ENCODE measurements at regions not wholly inside any gene's neighbourhood (a gene's known extent, or its start where the extent isn't known, plus 50 kb on each side); places are given as distances from the start of the nearest gene placed in this dataset.

DNA sequence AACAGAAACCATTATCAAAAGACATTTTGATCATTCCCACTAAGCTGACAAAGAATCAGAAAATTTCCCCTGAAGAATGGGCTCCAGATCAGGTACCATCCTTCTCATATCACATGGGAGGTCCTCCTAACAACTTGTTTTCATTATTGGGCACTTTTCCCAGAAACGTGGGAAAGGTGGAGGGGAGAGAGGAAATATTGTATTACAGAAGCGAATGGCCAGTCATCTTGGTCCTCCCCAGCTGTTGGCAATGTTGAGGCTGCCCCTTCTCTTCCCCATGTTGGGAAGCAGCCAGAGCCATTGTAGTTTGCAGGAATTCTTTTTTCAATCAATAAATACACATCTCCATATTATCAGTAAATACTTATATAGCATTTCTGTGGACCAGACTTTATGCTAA lies 126.2 kb upstream of the ZNF608 start:
- TF ChIP-seq, protein P1, sequence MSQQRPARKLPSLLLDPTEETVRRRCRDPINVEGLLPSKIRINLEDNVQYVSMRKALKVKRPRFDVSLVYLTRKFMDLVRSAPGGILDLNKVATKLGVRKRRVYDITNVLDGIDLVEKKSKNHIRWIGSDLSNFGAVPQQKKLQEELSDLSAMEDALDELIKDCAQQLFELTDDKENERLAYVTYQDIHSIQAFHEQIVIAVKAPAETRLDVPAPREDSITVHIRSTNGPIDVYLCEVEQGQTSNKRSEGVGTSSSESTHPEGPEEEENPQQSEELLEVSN (IDR thresholded peaks at IDR 0.05; ENCODE audit: borderline replicate concordance, low read depth), result no peak
- DNase-seq (ENCODE audit: low read depth in 1 of 2, low spot score in 1 of 2) (no peak), FAIRE-seq (no peak), ATAC-seq (no peak)
- Histone ChIP-seq H3K4me3 (no peak overlapping the region), H3K4me1 (no peaks in the 10 kb centered on the region), H3K9me3 (no peaks in the 10 kb centered on the region), H3K4me2 (no peak overlapping the region), H3K27ac (no peak overlapping the region)
- WGBS (ENCODE audit: missing lambda C conversion rate), result 42% methylated on average over 2 of the region's 2 CpGs
- ChIA-PET POLR2A (no interaction called here), CTCF (no interaction called here)

- FAIRE-seq (no peak), DNase-seq (ENCODE audit: low read depth in 1 of 2, low spot score in 1 of 2) (no peak)
- POLR2A ChIA-PET, result no interaction called here
These were observed 126.7 kb upstream of the ZNF608 start for GRCh38 chr5:124873188-124873587.

More at GRCh38 chr5:124873188-124873587, 126.7 kb upstream of the ZNF608 start:
- Histone ChIP-seq H3K4me2 (no peak overlapping the region), H3K9me3 (no peaks in the 10 kb centered on the region), H3K4me3 (no peak overlapping the region), H3K27ac (no peak overlapping the region), H3K4me1 (no peaks in the 10 kb centered on the region)
- CTCF ChIA-PET, result no interaction called here
- no peak for ATAC-seq
- TF ChIP-seq ZSCAN20 (CRISPR knock-in tag; IDR thresholded peaks at IDR 0.05) (no peak), FOSL2 (IDR thresholded peaks at IDR 0.05) (no peak), FOSL2 (CRISPR knock-in tag; IDR thresholded peaks at IDR 0.05) (no peak), SREBF2 (IDR thresholded peaks at IDR 0.05) (no peak), RAD21 (conservative IDR thresholded peaks at IDR 0.05 in 1 of 2, IDR thresholded peaks at IDR 0.05 in 1 of 2) (no peak), BHLHE40 (IDR thresholded peaks at IDR 0.05; ENCODE audit: low read depth, low read length) (no peak), ELK1 (IDR thresholded peaks at IDR 0.05; ENCODE audit: low read depth, low read length) (no peak), KDM5A (IDR thresholded peaks at IDR 0.05) (no peak), HOXB13 (CRISPR knock-in tag; IDR thresholded peaks at IDR 0.05; ENCODE audit: low read depth) (no peak), CTCF (IDR thresholded peaks at IDR 0.05) (no peak), RCOR1 (IDR thresholded peaks at IDR 0.05; ENCODE audit: low read depth, low read length) (no peak), HOXB5 (CRISPR knock-in tag; IDR thresholded peaks at IDR 0.05) (no peak), MAX (IDR thresholded peaks at IDR 0.05) (no peak), ESRRA (IDR thresholded peaks at IDR 0.05; ENCODE audit: borderline replicate concordance, low read length) (no peak), HOXA7 (CRISPR knock-in tag; IDR thresholded peaks at IDR 0.05) (no peak), CHD2 (IDR thresholded peaks at IDR 0.05; ENCODE audit: low read length, partially characterized antibody) (no peak)
- TF ChIP-seq, protein P2, sequence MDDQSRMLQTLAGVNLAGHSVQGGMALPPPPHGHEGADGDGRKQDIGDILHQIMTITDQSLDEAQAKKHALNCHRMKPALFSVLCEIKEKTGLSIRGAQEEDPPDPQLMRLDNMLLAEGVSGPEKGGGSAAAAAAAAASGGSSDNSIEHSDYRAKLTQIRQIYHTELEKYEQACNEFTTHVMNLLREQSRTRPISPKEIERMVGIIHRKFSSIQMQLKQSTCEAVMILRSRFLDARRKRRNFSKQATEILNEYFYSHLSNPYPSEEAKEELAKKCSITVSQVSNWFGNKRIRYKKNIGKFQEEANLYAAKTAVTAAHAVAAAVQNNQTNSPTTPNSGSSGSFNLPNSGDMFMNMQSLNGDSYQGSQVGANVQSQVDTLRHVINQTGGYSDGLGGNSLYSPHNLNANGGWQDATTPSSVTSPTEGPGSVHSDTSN (IDR thresholded peaks at IDR 0.05), result no peak
- TF ChIP-seq, protein P3, sequence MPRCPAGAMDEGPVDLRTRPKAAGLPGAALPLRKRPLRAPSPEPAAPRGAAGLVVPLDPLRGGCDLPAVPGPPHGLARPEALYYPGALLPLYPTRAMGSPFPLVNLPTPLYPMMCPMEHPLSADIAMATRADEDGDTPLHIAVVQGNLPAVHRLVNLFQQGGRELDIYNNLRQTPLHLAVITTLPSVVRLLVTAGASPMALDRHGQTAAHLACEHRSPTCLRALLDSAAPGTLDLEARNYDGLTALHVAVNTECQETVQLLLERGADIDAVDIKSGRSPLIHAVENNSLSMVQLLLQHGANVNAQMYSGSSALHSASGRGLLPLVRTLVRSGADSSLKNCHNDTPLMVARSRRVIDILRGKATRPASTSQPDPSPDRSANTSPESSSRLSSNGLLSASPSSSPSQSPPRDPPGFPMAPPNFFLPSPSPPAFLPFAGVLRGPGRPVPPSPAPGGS (IDR thresholded peaks at IDR 0.05), result no peak
